CD4-positive, alpha-beta T cell (primary cell): ENCODE measurements at regions not wholly inside any gene's neighbourhood (a gene's known extent, or its start where the extent isn't known, plus 50 kb on each side); places are given as distances from the start of the nearest gene placed in this dataset.

ENCODE experiments used
- ATAC-seq: fragments of 200-7000 bp; cut with Tn5 transposase; one replicate; pipeline ENCODE4 v1.10.0; 2022; ENCODE audit warnings: mild to moderate bottlenecking; ENCODE audit not compliant: poor library complexity
- CTCF ChIA-PET: fragments of 350-600 bp; sonication (Branson Sonifier 250); formaldehyde crosslinking; loops from one replicate; lab custom pipeline; 2021; ENCODE audit warnings: antibody characterized with exemption, inconsistent platforms; lab: Charles Lee
- POLR2A ChIA-PET: fragments of 350-600 bp; sonication (Branson Sonifier 250); formaldehyde crosslinking; loops from one replicate; lab custom pipeline; 2021; ENCODE audit warnings: antibody characterized with exemption, inconsistent platforms; lab: Charles Lee
- DNase-seq, 14 experiments: peaks; one replicate each; pipeline ENCODE4 v3.0.0-alpha.2; 2013 to 2020; ENCODE audit warnings: mixed read lengths in 2 of 14
- H3K27ac ChIP-seq, 2 donors: one replicate each; pipeline versions ENCODE4 v1.5.1 to v1.7.0; 2013; ENCODE audit warnings: low read length in 2 of 2, low read depth in 1 of 2, mild to moderate bottlenecking in 1 of 2
- H3K27me3 ChIP-seq, 2 experiments: 1 replicate in 1 of 2; 2 replicates in 1 of 2; pipeline versions ENCODE4 v1.6.1 to v1.7.0; 2013; ENCODE audit warnings: low read length in 2 of 2, control low read depth in 1 of 2, mild to moderate bottlenecking in 1 of 2, moderate library complexity in 1 of 2; ENCODE audit not compliant: insufficient read depth in 2 of 2, control insufficient read depth in 1 of 2
- H3K36me3 ChIP-seq: one replicate; pipeline ENCODE4 v1.6.1; 2013; ENCODE audit warnings: low read length, control low read depth; ENCODE audit not compliant: insufficient read depth
- H3K4me1 ChIP-seq: one replicate; pipeline ENCODE4 v1.6.1; 2013; ENCODE audit warnings: low read length, control low read depth; ENCODE audit not compliant: insufficient read depth
- H3K4me3 ChIP-seq: one replicate; pipeline ENCODE4 v1.5.1; 2013; ENCODE audit warnings: mild to moderate bottlenecking, low read length, moderate library complexity
- H3K9me3 ChIP-seq, 2 experiments: 1 replicate in 1 of 2; 2 replicates in 1 of 2; pipeline versions ENCODE4 v1.6.1 to v1.7.0; 2013; ENCODE audit warnings: low read length in 2 of 2, mild to moderate bottlenecking in 2 of 2, control low read depth in 1 of 2, moderate library complexity in 1 of 2; ENCODE audit not compliant: control insufficient read depth in 1 of 2, insufficient read depth in 1 of 2
- H3K27ac Mint-ChIP-seq: one replicate; pipeline ENCODE4 v1.8.0; 2020; ENCODE audit warnings: mixed read lengths
- H3K27me3 Mint-ChIP-seq: one replicate; pipeline ENCODE4 v1.8.0; 2021; ENCODE audit warnings: mixed read lengths
- H3K36me3 Mint-ChIP-seq: one replicate; pipeline ENCODE4 v1.8.0; 2021; ENCODE audit warnings: low read depth, mixed read lengths
- H3K4me1 Mint-ChIP-seq: one replicate; pipeline ENCODE4 v1.8.0; 2021; ENCODE audit warnings: low read depth, mixed read lengths
- H3K4me3 Mint-ChIP-seq: one replicate; pipeline ENCODE4 v1.8.0; 2020; ENCODE audit warnings: mild to moderate bottlenecking, mixed read lengths
- H3K9me3 Mint-ChIP-seq: one replicate; pipeline ENCODE4 v1.8.0; 2020; ENCODE audit warnings: mixed read lengths
- CTCF ChIP-seq: fragments of 200-600 bp; IDR thresholded peaks from one replicate; pipeline ENCODE4 v1.8.0; 2022; ENCODE audit warnings: antibody characterized with exemption, mild to moderate bottlenecking
- intact Hi-C, 2 experiments: fragments of 100-400 bp; cut with DNase I in 1 of 2; cut with micrococcal nuclease in 1 of 2; formaldehyde crosslinking; loops; one replicate each; pipeline versions ENCODE4 v1.15.1 to v1.9.0; 2023 to 2025; cut with DNase I, micrococcal nuclease

- no peaks in the 10 kb centered on the region for H3K36me3 Mint-ChIP-seq
- Histone ChIP-seq H3K9me3 (no peaks in the 10 kb centered on the region), H3K4me3 (no peak overlapping the region), H3K36me3 (no peaks in the 10 kb centered on the region), H3K27ac (no peak overlapping the region), H3K27me3 (no peaks in the 10 kb centered on the region), H3K4me1 (no peaks in the 10 kb centered on the region)
- intact Hi-C loops: no loop called here
- DNase-seq (no peak), ATAC-seq (no peak)
- POLR2A ChIA-PET: no interaction called here
- no peak overlapping the region for H3K4me3 Mint-ChIP-seq
- CTCF ChIA-PET: no interaction called here
- H3K27me3 Mint-ChIP-seq: no peaks in the 10 kb centered on the region
- H3K4me1 Mint-ChIP-seq: no peaks in the 10 kb centered on the region
- no peak for TF ChIP-seq CTCF
- no peaks in the 10 kb centered on the region for H3K9me3 Mint-ChIP-seq
- H3K27ac Mint-ChIP-seq: no peak overlapping the region
Measured at GRCh38 chr6:139498715-139499114, 124.3 kb upstream of the CITED2 start.

GRCh38 chr6:139497345-139497961 is 123.0 kb upstream of the CITED2 start:
- intact Hi-C loops: no loop called here
- Mint-ChIP-seq H3K4me3 (no peak overlapping the region), H3K4me1 (no peaks in the 10 kb centered on the region), H3K36me3 (no peaks in the 10 kb centered on the region), H3K27ac (no peak overlapping the region), H3K9me3 (no peaks in the 10 kb centered on the region), H3K27me3 (no peaks in the 10 kb centered on the region)
- CTCF ChIA-PET: no interaction called here
- H3K27me3 ChIP-seq: no peaks in the 10 kb centered on the region
- no peak overlapping the region for H3K4me3 ChIP-seq
- H3K4me1 ChIP-seq: no peaks in the 10 kb centered on the region
- POLR2A ChIA-PET: no interaction called here
- no peak for DNase-seq
- H3K9me3 ChIP-seq: no peaks in the 10 kb centered on the region
- H3K36me3 ChIP-seq: no peaks in the 10 kb centered on the region
- ATAC-seq: no peak
- no peak for TF ChIP-seq CTCF
- H3K27ac ChIP-seq: no peak overlapping the region

GRCh38 chr6:139496654-139497344 is 122.4 kb upstream of the CITED2 start:
- no peak for TF ChIP-seq CTCF
- Histone ChIP-seq H3K27me3 (no peaks in the 10 kb centered on the region), H3K27ac (no peak overlapping the region), H3K4me3 (no peak overlapping the region), H3K9me3 (no peaks in the 10 kb centered on the region), H3K4me1 (no peaks in the 10 kb centered on the region), H3K36me3 (no peaks in the 10 kb centered on the region)
- intact Hi-C loops: no loop called here
- Mint-ChIP-seq H3K4me1 (no peaks in the 10 kb centered on the region), H3K36me3 (no peaks in the 10 kb centered on the region), H3K27ac (no peak overlapping the region), H3K9me3 (no peaks in the 10 kb centered on the region), H3K27me3 (no peaks in the 10 kb centered on the region), H3K4me3 (no peak overlapping the region)
- ATAC-seq (no peak), DNase-seq (no peak)
- POLR2A ChIA-PET: no interaction called here
- CTCF ChIA-PET: no interaction called here
